ENCODE measurements at regions not wholly inside any gene's neighbourhood (a gene's known extent, or its start where the extent isn't known, plus 50 kb on each side); places are given as distances from the start of the nearest gene placed in this dataset.
"Not testable (repeated sequence)": the region's sequence is repeated elsewhere in the genome, so short reads cannot be mapped to it uniquely, and the experiment has no call there.

DNA sequence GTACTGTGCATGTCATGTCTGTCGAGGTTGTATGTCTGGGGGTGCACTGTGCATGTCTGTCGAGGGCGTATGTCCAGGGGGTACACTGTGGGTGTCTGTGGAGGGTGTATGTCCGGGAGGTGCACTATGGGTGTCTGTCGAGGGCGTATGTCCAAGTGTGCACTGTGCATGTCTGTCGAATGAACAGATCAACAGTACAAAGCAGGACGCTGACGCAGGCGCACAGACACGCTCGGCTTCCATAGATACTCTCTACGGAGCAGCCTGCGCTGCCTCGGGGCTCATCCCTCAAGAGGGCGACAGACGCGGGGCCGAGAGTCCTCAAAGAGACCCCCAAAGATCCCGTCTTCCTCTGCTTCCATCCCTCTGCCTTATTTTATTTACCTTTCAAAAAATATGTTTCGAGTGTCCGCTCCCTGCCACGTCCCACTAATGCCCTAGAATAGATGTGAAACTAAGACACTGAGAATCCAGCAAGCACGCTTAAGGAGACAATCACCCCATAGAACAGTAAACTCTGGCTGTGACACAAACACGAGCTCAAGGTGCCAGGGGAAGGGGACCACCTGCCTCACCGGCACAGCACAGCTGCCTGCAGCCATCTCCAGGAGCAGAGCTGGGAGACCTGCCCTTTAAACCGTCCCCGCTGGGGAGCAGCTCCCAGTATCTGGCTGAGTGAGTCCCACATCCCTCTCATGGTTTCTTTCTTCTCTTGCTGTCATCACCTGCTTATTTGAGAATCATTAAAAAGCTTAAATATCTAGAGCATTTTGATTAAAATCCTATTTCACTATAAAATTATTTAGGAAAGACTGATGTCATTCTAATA is 250.5 kb upstream of the MYT1L start:
- TF ChIP-seq EZH2 (IDR thresholded peaks at IDR 0.05; ENCODE audit: borderline replicate concordance): no peak
- TF ChIP-seq, protein P1, sequence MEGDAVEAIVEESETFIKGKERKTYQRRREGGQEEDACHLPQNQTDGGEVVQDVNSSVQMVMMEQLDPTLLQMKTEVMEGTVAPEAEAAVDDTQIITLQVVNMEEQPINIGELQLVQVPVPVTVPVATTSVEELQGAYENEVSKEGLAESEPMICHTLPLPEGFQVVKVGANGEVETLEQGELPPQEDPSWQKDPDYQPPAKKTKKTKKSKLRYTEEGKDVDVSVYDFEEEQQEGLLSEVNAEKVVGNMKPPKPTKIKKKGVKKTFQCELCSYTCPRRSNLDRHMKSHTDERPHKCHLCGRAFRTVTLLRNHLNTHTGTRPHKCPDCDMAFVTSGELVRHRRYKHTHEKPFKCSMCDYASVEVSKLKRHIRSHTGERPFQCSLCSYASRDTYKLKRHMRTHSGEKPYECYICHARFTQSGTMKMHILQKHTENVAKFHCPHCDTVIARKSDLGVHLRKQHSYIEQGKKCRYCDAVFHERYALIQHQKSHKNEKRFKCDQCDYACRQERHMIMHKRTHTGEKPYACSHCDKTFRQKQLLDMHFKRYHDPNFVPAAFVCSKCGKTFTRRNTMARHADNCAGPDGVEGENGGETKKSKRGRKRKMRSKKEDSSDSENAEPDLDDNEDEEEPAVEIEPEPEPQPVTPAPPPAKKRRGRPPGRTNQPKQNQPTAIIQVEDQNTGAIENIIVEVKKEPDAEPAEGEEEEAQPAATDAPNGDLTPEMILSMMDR (IDR thresholded peaks at IDR 0.05; ENCODE audit: poor library complexity): no peak
- TF ChIP-seq EZH2phosphoT487 (IDR thresholded peaks at IDR 0.05; ENCODE audit: low read depth, severe bottlenecking, unreplicated experiment): no peak
- Histone ChIP-seq H3K27me3 (no peaks in the 10 kb centered on the region), H2AFZ (no peak overlapping the region), H3K4me3 (no peak overlapping the region), H3K36me3 (replicated peaks; ENCODE audit: insufficient read depth, low read depth) (no peaks in the 10 kb centered on the region), H3K9me2 (replicated peaks; ENCODE audit: insufficient read depth) (no peaks in the 10 kb centered on the region), H3K79me2 (no peaks in the 10 kb centered on the region), H3K9me3 (ENCODE audit: low read depth) (no peaks in the 10 kb centered on the region), H3K4me2 (no peak overlapping the region), H4K20me1 (ENCODE audit: insufficient read depth, poor library complexity, severe bottlenecking) (no peaks in the 10 kb centered on the region), H3K27ac (no peak overlapping the region), H3K4me1 (ENCODE audit: insufficient read depth) (no peaks in the 10 kb centered on the region)
- WGBS (ENCODE audit: low lambda C conversion rate, missing lambda C conversion rate): 85% methylated on average over 27 of the region's 28 CpGs
- no peak for DNase-seq (ENCODE audit: low spot score)

DNA sequence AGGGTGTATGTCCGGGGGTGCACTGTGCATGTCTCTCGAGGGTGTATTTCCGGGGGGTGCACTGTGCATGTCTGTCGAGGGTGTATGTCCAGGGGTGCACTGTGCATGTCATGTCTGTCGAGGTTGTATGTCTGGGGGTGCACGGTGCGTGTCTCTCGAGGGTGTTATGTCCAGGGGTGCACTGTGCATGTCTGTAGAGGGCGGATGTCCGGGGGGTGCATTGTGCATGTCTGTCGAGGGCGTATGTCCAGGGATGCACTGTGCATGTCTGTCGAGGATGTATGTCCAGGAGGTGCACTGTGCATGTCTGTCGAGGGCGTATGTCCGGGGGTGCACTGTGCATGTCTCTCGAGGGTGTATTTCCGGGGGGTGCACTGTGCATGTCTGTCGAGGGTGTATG is 249.8 kb upstream of the MYT1L start:
- not testable (repeated sequence) for H3K4me3 ChIP-seq; H3K79me2 ChIP-seq; H4K20me1 ChIP-seq (ENCODE audit: insufficient read depth, poor library complexity, severe bottlenecking); DNase-seq (ENCODE audit: low spot score); H3K9me2 ChIP-seq (replicated peaks; ENCODE audit: insufficient read depth); H3K4me2 ChIP-seq; H3K27ac ChIP-seq; H2AFZ ChIP-seq; H3K36me3 ChIP-seq (replicated peaks; ENCODE audit: insufficient read depth, low read depth); H3K27me3 ChIP-seq; H3K4me1 ChIP-seq (ENCODE audit: insufficient read depth); H3K9me3 ChIP-seq (ENCODE audit: low read depth)
- 93% methylated on average over 9 of the region's 19 CpGs for WGBS (ENCODE audit: low lambda C conversion rate, missing lambda C conversion rate)

DNA sequence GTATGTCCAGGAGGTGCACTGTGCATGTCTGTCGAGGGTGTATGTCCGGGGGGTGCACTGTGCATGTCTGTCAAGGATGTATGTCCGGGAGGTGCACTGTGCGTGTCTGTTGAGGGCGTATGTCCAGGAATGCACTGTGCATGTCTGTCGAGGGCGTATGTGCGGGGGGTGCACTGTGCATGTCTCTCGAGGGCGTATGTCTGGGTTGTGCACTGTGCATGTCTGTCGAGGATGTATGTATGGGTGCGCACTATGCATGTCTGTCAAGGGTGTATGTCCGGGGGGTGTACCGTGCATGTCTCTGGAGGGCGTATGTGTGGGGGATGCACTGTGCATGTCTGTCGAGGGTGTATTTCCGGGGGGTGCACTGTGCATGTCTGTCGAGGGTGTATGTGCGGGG is 249.3 kb upstream of the MYT1L start:
- TF ChIP-seq, protein P1 (IDR thresholded peaks at IDR 0.05; ENCODE audit: poor library complexity): no peak
- TF ChIP-seq EZH2phosphoT487 (IDR thresholded peaks at IDR 0.05; ENCODE audit: low read depth, severe bottlenecking, unreplicated experiment): no peak
- no peak for TF ChIP-seq EZH2 (IDR thresholded peaks at IDR 0.05; ENCODE audit: borderline replicate concordance)
- no peak for DNase-seq (ENCODE audit: low spot score)
- no peaks in the 10 kb centered on the region for H3K4me1 ChIP-seq (ENCODE audit: insufficient read depth)
- H2AFZ ChIP-seq: no peak overlapping the region
- no peak overlapping the region for H3K4me2 ChIP-seq
- H3K27me3 ChIP-seq: no peaks in the 10 kb centered on the region
- H3K9me2 ChIP-seq (replicated peaks; ENCODE audit: insufficient read depth): no peaks in the 10 kb centered on the region
- H3K27ac ChIP-seq: no peak overlapping the region
- WGBS (ENCODE audit: low lambda C conversion rate, missing lambda C conversion rate): 84% methylated on average over 13 of the region's 19 CpGs
- H3K36me3 ChIP-seq (replicated peaks; ENCODE audit: insufficient read depth, low read depth): no peaks in the 10 kb centered on the region
- H4K20me1 ChIP-seq (ENCODE audit: insufficient read depth, poor library complexity, severe bottlenecking): no peaks in the 10 kb centered on the region
- no peak overlapping the region for H3K4me3 ChIP-seq
- no peaks in the 10 kb centered on the region for H3K9me3 ChIP-seq (ENCODE audit: low read depth)
- no peaks in the 10 kb centered on the region for H3K79me2 ChIP-seq

DNA sequence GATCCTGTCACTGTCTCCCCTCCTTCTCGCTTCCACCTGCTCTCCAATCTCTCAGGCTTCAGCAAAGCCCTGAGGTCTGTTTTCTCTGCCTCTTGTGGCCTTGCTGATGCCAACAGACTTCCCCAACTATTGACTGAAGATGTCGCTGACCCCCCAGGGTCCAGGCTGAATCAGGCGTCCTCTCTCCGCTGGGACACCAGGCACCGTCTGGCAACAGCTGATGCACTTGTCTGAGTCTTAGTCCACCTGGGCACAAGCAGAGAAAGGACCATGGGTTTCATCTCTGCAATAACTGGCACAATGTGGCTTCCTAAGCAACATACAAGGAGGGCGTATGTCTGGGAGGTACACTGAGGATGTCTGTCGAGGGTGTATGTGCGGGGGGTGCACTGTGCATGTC is 248.7 kb upstream of the MYT1L start:
- WGBS (ENCODE audit: low lambda C conversion rate, missing lambda C conversion rate): 78% methylated on average over 8 of the region's 8 CpGs
- Histone ChIP-seq H3K4me1 (ENCODE audit: insufficient read depth) (no peaks in the 10 kb centered on the region), H3K4me2 (no peak overlapping the region), H3K9me3 (ENCODE audit: low read depth) (no peaks in the 10 kb centered on the region), H3K27me3 (no peaks in the 10 kb centered on the region), H3K9me2 (replicated peaks; ENCODE audit: insufficient read depth) (no peaks in the 10 kb centered on the region), H3K4me3 (no peak overlapping the region), H4K20me1 (ENCODE audit: insufficient read depth, poor library complexity, severe bottlenecking) (no peaks in the 10 kb centered on the region), H3K79me2 (no peaks in the 10 kb centered on the region), H3K27ac (no peak overlapping the region), H2AFZ (no peak overlapping the region), H3K36me3 (replicated peaks; ENCODE audit: insufficient read depth, low read depth) (no peaks in the 10 kb centered on the region)
- TF ChIP-seq, protein P1 (IDR thresholded peaks at IDR 0.05; ENCODE audit: poor library complexity): no peak
- TF ChIP-seq EZH2phosphoT487 (IDR thresholded peaks at IDR 0.05; ENCODE audit: low read depth, severe bottlenecking, unreplicated experiment) (no peak), EZH2 (IDR thresholded peaks at IDR 0.05; ENCODE audit: borderline replicate concordance) (no peak)
- DNase-seq (ENCODE audit: low spot score): no peak
